Type B pancreatic cell (in vitro differentiated cells): ENCODE measurements at regions not wholly inside any gene's neighbourhood (a gene's known extent, or its start where the extent isn't known, plus 50 kb on each side); places are given as distances from the start of the nearest gene placed in this dataset.

ENCODE experiments used
- DNase-seq: peaks from one replicate; pipeline ENCODE4 v3.0.0; 2021; ENCODE audit warnings: mixed read lengths; ENCODE audit not compliant: unreplicated experiment; ENCODE audit errors: extremely low spot score
- H3K27ac Mint-ChIP-seq: 2 replicates; pipeline ENCODE4 v1.8.0; 2021; ENCODE audit warnings: mild to moderate bottlenecking, mixed read lengths
- H3K27me3 Mint-ChIP-seq: 2 replicates; pipeline ENCODE4 v1.8.0; 2021; ENCODE audit warnings: mixed read lengths
- H3K36me3 Mint-ChIP-seq: 2 replicates; pipeline ENCODE4 v1.8.0; 2021; ENCODE audit warnings: mixed read lengths
- H3K4me1 Mint-ChIP-seq: one replicate; pipeline ENCODE4 v1.8.0; 2021; ENCODE audit warnings: mixed read lengths; ENCODE audit not compliant: unreplicated experiment
- H3K4me3 Mint-ChIP-seq: 2 replicates; pipeline ENCODE4 v1.8.0; 2021; ENCODE audit warnings: mild to moderate bottlenecking, mixed read lengths
- H3K9me3 Mint-ChIP-seq: 2 replicates; pipeline ENCODE4 v1.8.0; 2021; ENCODE audit warnings: mixed read lengths
- TF ChIP-seq, protein P1 (sequence below): fragments of 200-600 bp; sonication (generic); conservative IDR thresholded peaks from 2 replicates; pipeline ENCODE4 v1.5.0; 2021; ENCODE audit warnings: antibody characterized with exemption, mild to moderate bottlenecking

DNA sequence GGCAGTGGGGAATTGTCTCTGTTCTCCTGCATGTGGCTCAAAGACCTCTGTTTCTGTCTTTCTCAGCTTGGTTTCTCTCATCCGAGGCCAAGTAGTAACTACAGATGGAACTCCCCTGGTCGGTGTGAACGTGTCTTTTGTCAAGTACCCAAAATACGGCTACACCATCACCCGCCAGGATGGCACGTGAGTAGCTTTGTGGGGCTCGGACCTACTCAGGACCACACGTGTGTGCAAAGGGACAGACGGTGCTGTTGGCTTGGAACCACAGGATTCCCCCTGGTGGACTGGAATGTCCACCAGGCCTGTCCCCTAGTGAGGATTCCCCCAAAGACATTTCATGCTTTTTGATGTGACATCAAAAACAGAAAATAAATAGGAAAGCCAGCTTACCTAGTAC is 96.3 kb upstream of the WWC1 start:
- H3K4me3 Mint-ChIP-seq = no peak overlapping the region
- no peaks in the 10 kb centered on the region for H3K9me3 Mint-ChIP-seq
- no peak for DNase-seq
- H3K27me3 Mint-ChIP-seq = peaks cover 4% of the 10 kb centered on the region
- peaks cover 22% of the 10 kb centered on the region for H3K4me1 Mint-ChIP-seq
- TF ChIP-seq, protein P1, sequence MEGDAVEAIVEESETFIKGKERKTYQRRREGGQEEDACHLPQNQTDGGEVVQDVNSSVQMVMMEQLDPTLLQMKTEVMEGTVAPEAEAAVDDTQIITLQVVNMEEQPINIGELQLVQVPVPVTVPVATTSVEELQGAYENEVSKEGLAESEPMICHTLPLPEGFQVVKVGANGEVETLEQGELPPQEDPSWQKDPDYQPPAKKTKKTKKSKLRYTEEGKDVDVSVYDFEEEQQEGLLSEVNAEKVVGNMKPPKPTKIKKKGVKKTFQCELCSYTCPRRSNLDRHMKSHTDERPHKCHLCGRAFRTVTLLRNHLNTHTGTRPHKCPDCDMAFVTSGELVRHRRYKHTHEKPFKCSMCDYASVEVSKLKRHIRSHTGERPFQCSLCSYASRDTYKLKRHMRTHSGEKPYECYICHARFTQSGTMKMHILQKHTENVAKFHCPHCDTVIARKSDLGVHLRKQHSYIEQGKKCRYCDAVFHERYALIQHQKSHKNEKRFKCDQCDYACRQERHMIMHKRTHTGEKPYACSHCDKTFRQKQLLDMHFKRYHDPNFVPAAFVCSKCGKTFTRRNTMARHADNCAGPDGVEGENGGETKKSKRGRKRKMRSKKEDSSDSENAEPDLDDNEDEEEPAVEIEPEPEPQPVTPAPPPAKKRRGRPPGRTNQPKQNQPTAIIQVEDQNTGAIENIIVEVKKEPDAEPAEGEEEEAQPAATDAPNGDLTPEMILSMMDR = no peak
- H3K27ac Mint-ChIP-seq = no peak overlapping the region
- no peaks in the 10 kb centered on the region for H3K36me3 Mint-ChIP-seq

DNA sequence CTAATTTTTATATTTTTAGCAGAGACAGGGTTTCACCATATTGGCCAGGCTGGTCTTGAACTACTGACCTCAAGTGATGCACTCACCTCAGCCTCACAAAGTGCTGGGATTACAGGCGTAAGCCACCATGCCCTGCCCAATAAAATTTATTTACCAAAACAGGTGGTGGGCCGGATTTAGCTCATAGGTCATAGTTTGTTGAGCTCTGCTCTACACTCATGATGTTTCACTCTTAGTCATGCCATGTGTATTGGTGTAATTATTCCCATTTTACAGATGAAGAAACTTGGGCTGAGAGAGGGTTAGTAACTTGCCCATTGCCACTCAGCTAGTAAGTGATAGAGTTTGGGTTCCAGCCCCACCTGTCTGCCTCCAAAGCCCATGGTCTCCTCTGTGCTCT is 93.1 kb upstream of the WWC1 start:
- H3K27ac Mint-ChIP-seq = no peak overlapping the region
- H3K4me3 Mint-ChIP-seq = no peak overlapping the region
- peaks cover 4% of the 10 kb centered on the region for H3K36me3 Mint-ChIP-seq

GRCh38 chr5:168202996-168203395 is 88.4 kb upstream of the WWC1 start:
- TF ChIP-seq, protein P1 = no peak
- no peak for DNase-seq
- Mint-ChIP-seq H3K36me3 (peaks cover 18% of the 10 kb centered on the region), H3K27ac (no peak overlapping the region), H3K4me3 (no peak overlapping the region), H3K27me3 (peaks cover 3% of the 10 kb centered on the region), H3K9me3 (no peaks in the 10 kb centered on the region), H3K4me1 (no peaks in the 10 kb centered on the region)

More for the DNA sequence above, 93.1 kb upstream of the WWC1 start:
- Mint-ChIP-seq H3K27me3 (peaks cover 4% of the 10 kb centered on the region), H3K9me3 (no peaks in the 10 kb centered on the region), H3K4me1 (peaks cover 11% of the 10 kb centered on the region)
- TF ChIP-seq, protein P1 = no peak
- no peak for DNase-seq

GRCh38 chr5:168204165-168204564 is 87.3 kb upstream of the WWC1 start:
- no peak overlapping the region for H3K4me3 Mint-ChIP-seq
- H3K9me3 Mint-ChIP-seq = no peaks in the 10 kb centered on the region
- H3K27ac Mint-ChIP-seq = no peak overlapping the region
- TF ChIP-seq, protein P1 = no peak
- no peak for DNase-seq
- H3K4me1 Mint-ChIP-seq = peaks cover 1% of the 10 kb centered on the region
- peaks cover 3% of the 10 kb centered on the region for H3K27me3 Mint-ChIP-seq
- peaks cover 18% of the 10 kb centered on the region for H3K36me3 Mint-ChIP-seq

- no peak overlapping the region for H3K27ac Mint-ChIP-seq
- DNase-seq = no peak
- TF ChIP-seq, protein P1 = no peak
Observed at GRCh38 chr5:168207450-168208029, 83.9 kb upstream of the WWC1 start.

More at GRCh38 chr5:168207450-168208029, 83.9 kb upstream of the WWC1 start:
- no peaks in the 10 kb centered on the region for H3K9me3 Mint-ChIP-seq
- H3K4me3 Mint-ChIP-seq = no peak overlapping the region
- H3K4me1 Mint-ChIP-seq = peaks cover 12% of the 10 kb centered on the region
- H3K27me3 Mint-ChIP-seq = peaks cover 3% of the 10 kb centered on the region
- peaks cover 14% of the 10 kb centered on the region for H3K36me3 Mint-ChIP-seq
